WTC11 (cell line): ENCODE measurements at regions not wholly inside any gene's neighbourhood (a gene's known extent, or its start where the extent isn't known, plus 50 kb on each side); places are given as distances from the start of the nearest gene placed in this dataset.

Experiments used
- ATAC-seq: fragments of 200-7000 bp; cut with Tn5 transposase; 2 replicates; pipeline ENCODE4 v1.10.0; 2021; ENCODE audit warnings: mild to moderate bottlenecking, moderate library complexity
- CTCF ChIA-PET: fragments of 300-600 bp; sonication (Branson Sonifier 250); formaldehyde crosslinking; loops from one replicate; lab custom pipeline; 2021; ENCODE audit warnings: antibody characterized with exemption; lab: Charles Lee
- POLR2A ChIA-PET: fragments of 350-600 bp; sonication (Branson Sonifier 250); formaldehyde crosslinking; loops from one replicate; lab custom pipeline; 2021; ENCODE audit warnings: antibody characterized with exemption; lab: Charles Lee
- DNase-seq: peaks from one replicate; pipeline ENCODE4 v3.0.0; 2021; ENCODE audit warnings: low spot score
- H3K27ac Mint-ChIP-seq: 2 replicates; pipeline ENCODE4 v1.8.0; 2021; ENCODE audit warnings: mixed read lengths
- H3K27me3 Mint-ChIP-seq: 2 replicates; pipeline ENCODE4 v1.8.0; 2021; ENCODE audit warnings: low read depth, mild to moderate bottlenecking, moderate library complexity, mixed read lengths
- H3K36me3 Mint-ChIP-seq: 2 replicates; pipeline ENCODE4 v1.8.0; 2021; ENCODE audit warnings: mixed read lengths
- H3K4me1 Mint-ChIP-seq: 2 replicates; pipeline ENCODE4 v1.8.0; 2022; ENCODE audit warnings: mixed read lengths
- H3K4me3 Mint-ChIP-seq: 2 replicates; pipeline ENCODE4 v1.8.0; 2021; ENCODE audit warnings: mild to moderate bottlenecking, moderate library complexity, mixed read lengths
- H3K9me3 Mint-ChIP-seq: 2 replicates; pipeline ENCODE4 v1.8.0; 2021; ENCODE audit warnings: mixed read lengths
- ATF1 ChIP-seq: sonication (generic); formaldehyde crosslinking; IDR thresholded peaks from 2 replicates; pipeline ENCODE4 v1.8.1; 2023; ENCODE audit warnings: mild to moderate bottlenecking, moderate library complexity, missing genetic modification reagents
- ELF4 ChIP-seq: sonication (generic); formaldehyde crosslinking; IDR thresholded peaks from 2 replicates; pipeline ENCODE4 v1.8.1; 2022; ENCODE audit warnings: low read depth, mild to moderate bottlenecking, moderate library complexity, missing genetic modification reagents
- EMX1 ChIP-seq: fragments of 250-450 bp; sonication (Bioruptor Pico); IDR thresholded peaks from 2 replicates; pipeline ENCODE4 v1.8.0; 2021; ENCODE audit warnings: mild to moderate bottlenecking
- ESRRA ChIP-seq: sonication (generic); formaldehyde crosslinking; IDR thresholded peaks from 2 replicates; pipeline ENCODE4 v1.8.1; 2022; ENCODE audit warnings: mild to moderate bottlenecking, missing genetic modification reagents, borderline replicate concordance
- ETV6 ChIP-seq: sonication (generic); formaldehyde crosslinking; IDR thresholded peaks from 2 replicates; pipeline ENCODE4 v1.8.1; 2022; ENCODE audit warnings: mild to moderate bottlenecking, missing genetic modification reagents
- FOXJ3 ChIP-seq: sonication (generic); formaldehyde crosslinking; IDR thresholded peaks from 2 replicates; pipeline ENCODE4 v1.9.0; 2021; ENCODE audit warnings: missing genetic modification reagents, mild to moderate bottlenecking, borderline replicate concordance
- IRF2 ChIP-seq: sonication (generic); formaldehyde crosslinking; IDR thresholded peaks from 2 replicates; pipeline ENCODE4 v1.8.0; 2022; ENCODE audit warnings: low read depth, missing genetic modification reagents, borderline replicate concordance
- KAT7 ChIP-seq: sonication (generic); formaldehyde crosslinking; IDR thresholded peaks from 2 replicates; pipeline ENCODE4 v1.8.1; 2023; ENCODE audit warnings: missing genetic modification reagents, mild to moderate bottlenecking, borderline replicate concordance
- NFATC4 ChIP-seq: fragments of 250-450 bp; sonication (Bioruptor Pico); IDR thresholded peaks from 2 replicates; pipeline ENCODE4 v1.9.0; 2021; ENCODE audit warnings: mild to moderate bottlenecking
- OVOL2 ChIP-seq: fragments of 250-450 bp; sonication (Bioruptor Pico); IDR thresholded peaks from 2 replicates; pipeline ENCODE4 v1.9.0; 2021; ENCODE audit warnings: mild to moderate bottlenecking, borderline replicate concordance
- RORB ChIP-seq: fragments of 250-450 bp; sonication (Bioruptor Pico); IDR thresholded peaks from 2 replicates; pipeline ENCODE4 v1.9.0; 2021; ENCODE audit warnings: mild to moderate bottlenecking
- SOX15 ChIP-seq: fragments of 250-450 bp; sonication (Bioruptor Pico); IDR thresholded peaks from 2 replicates; pipeline ENCODE4 v1.9.0; 2021; ENCODE audit warnings: mild to moderate bottlenecking
- TEAD1 ChIP-seq: sonication (generic); formaldehyde crosslinking; IDR thresholded peaks from 2 replicates; pipeline ENCODE4 v1.8.0; 2022; ENCODE audit warnings: mild to moderate bottlenecking, missing genetic modification reagents
- ZBTB21 ChIP-seq: sonication (generic); formaldehyde crosslinking; IDR thresholded peaks from 2 replicates; pipeline ENCODE4 v1.8.1; 2023; ENCODE audit warnings: mild to moderate bottlenecking, missing genetic modification reagents, borderline replicate concordance
- ZNF138 ChIP-seq: sonication (generic); formaldehyde crosslinking; conservative IDR thresholded peaks from 2 replicates; pipeline ENCODE4 v1.8.1; 2022; ENCODE audit warnings: mild to moderate bottlenecking, moderate library complexity, missing genetic modification reagents
- ZNF263 ChIP-seq: sonication (generic); formaldehyde crosslinking; IDR thresholded peaks from 2 replicates; pipeline ENCODE4 v1.8.1; 2022; ENCODE audit warnings: low read depth, mild to moderate bottlenecking, moderate library complexity, missing genetic modification reagents
- TF ChIP-seq, protein P1 (sequence below): sonication (generic); formaldehyde crosslinking; IDR thresholded peaks from 2 replicates; pipeline ENCODE4 v1.8.0; 2023; ENCODE audit warnings: missing genetic modification reagents, mild to moderate bottlenecking, borderline replicate concordance
- TF ChIP-seq, protein P2 (sequence below): sonication (generic); formaldehyde crosslinking; IDR thresholded peaks from 2 replicates; pipeline ENCODE4 v1.8.1; 2023; ENCODE audit warnings: mild to moderate bottlenecking, missing genetic modification reagents
- TF ChIP-seq, protein P3 (sequence below): sonication (generic); formaldehyde crosslinking; IDR thresholded peaks from 2 replicates; pipeline ENCODE4 v1.8.1; 2022; ENCODE audit warnings: missing genetic modification reagents, borderline replicate concordance
- TF ChIP-seq, protein P4 (sequence below): sonication (generic); formaldehyde crosslinking; IDR thresholded peaks from 2 replicates; pipeline ENCODE4 v1.8.1; 2022; ENCODE audit warnings: mild to moderate bottlenecking, missing genetic modification reagents, moderate library complexity, borderline replicate concordance
- TF ChIP-seq, protein P5 (sequence below): sonication (generic); formaldehyde crosslinking; IDR thresholded peaks from 2 replicates; pipeline ENCODE4 v1.8.0; 2022; ENCODE audit warnings: missing genetic modification reagents

DNA sequence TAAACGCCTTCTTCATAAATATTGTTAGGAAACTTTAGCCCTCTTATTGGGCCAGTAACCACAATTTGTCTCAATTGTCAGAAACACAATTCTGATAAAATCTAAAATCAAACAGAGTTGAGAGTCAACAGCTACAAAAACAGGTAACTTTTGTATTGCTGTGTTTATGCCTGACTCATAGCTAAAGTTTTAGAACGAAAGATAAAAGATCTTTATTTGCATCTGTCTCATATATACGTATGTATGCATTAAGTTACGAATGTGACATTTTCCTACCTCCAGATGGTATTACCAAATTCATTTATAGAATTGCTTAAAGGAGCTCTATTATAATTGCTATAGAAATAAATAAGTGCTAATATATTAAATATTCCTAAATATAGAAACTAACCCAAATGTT, 887.9 kb upstream of the NDST4 start:
- CTCF ChIA-PET: no interaction called here
- peaks cover 16% of the 10 kb centered on the region for H3K9me3 Mint-ChIP-seq

DNA sequence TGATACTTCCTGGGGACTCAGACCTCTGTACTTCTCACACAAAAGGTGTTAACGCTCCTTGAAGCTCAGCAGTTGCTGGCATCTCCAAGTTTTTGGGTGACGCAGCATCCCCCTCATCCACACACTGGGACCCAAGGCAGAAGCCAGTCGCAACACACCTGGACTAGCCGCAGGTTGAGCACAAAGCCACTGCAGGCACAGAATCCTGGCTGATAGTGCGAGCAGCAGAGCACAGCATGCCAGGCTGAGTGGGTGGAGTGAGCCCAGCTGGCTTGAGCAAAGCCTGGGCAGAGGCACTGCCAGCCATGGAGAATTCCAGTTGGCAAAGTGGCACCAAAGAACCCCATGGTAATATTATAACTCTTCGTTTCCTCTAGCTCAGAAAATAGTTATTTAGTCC, 873.2 kb upstream of the NDST4 start:
- H3K27ac Mint-ChIP-seq: no peak overlapping the region
- peaks cover 39% of the 10 kb centered on the region for H3K9me3 Mint-ChIP-seq
- no peak overlapping the region for H3K4me3 Mint-ChIP-seq
- ATAC-seq: no peak
- no peaks in the 10 kb centered on the region for H3K4me1 Mint-ChIP-seq
- no peak for TF ChIP-seq TEAD1 (CRISPR knock-in tag)
- TF ChIP-seq, protein P1, sequence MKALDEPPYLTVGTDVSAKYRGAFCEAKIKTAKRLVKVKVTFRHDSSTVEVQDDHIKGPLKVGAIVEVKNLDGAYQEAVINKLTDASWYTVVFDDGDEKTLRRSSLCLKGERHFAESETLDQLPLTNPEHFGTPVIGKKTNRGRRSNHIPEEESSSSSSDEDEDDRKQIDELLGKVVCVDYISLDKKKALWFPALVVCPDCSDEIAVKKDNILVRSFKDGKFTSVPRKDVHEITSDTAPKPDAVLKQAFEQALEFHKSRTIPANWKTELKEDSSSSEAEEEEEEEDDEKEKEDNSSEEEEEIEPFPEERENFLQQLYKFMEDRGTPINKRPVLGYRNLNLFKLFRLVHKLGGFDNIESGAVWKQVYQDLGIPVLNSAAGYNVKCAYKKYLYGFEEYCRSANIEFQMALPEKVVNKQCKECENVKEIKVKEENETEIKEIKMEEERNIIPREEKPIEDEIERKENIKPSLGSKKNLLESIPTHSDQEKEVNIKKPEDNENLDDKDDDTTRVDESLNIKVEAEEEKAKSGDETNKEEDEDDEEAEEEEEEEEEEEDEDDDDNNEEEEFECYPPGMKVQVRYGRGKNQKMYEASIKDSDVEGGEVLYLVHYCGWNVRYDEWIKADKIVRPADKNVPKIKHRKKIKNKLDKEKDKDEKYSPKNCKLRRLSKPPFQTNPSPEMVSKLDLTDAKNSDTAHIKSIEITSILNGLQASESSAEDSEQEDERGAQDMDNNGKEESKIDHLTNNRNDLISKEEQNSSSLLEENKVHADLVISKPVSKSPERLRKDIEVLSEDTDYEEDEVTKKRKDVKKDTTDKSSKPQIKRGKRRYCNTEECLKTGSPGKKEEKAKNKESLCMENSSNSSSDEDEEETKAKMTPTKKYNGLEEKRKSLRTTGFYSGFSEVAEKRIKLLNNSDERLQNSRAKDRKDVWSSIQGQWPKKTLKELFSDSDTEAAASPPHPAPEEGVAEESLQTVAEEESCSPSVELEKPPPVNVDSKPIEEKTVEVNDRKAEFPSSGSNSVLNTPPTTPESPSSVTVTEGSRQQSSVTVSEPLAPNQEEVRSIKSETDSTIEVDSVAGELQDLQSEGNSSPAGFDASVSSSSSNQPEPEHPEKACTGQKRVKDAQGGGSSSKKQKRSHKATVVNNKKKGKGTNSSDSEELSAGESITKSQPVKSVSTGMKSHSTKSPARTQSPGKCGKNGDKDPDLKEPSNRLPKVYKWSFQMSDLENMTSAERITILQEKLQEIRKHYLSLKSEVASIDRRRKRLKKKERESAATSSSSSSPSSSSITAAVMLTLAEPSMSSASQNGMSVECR: no peak
- TF ChIP-seq ELF4 (CRISPR knock-in tag): no peak
- no peak for TF ChIP-seq ZBTB21 (CRISPR knock-in tag)
- no peak for TF ChIP-seq IRF2 (CRISPR knock-in tag)
- TF ChIP-seq, protein P2, sequence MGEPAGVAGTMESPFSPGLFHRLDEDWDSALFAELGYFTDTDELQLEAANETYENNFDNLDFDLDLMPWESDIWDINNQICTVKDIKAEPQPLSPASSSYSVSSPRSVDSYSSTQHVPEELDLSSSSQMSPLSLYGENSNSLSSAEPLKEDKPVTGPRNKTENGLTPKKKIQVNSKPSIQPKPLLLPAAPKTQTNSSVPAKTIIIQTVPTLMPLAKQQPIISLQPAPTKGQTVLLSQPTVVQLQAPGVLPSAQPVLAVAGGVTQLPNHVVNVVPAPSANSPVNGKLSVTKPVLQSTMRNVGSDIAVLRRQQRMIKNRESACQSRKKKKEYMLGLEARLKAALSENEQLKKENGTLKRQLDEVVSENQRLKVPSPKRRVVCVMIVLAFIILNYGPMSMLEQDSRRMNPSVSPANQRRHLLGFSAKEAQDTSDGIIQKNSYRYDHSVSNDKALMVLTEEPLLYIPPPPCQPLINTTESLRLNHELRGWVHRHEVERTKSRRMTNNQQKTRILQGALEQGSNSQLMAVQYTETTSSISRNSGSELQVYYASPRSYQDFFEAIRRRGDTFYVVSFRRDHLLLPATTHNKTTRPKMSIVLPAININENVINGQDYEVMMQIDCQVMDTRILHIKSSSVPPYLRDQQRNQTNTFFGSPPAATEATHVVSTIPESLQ: no peak
- TF ChIP-seq FOXJ3 (CRISPR knock-in tag): no peak
- TF ChIP-seq RORB (CRISPR knock-in tag): no peak
- TF ChIP-seq OVOL2: no peak
- no peak for TF ChIP-seq NFATC4 (CRISPR knock-in tag)
- TF ChIP-seq SOX15 (CRISPR knock-in tag): no peak
- no peak for TF ChIP-seq ESRRA (CRISPR knock-in tag)
- H3K27me3 Mint-ChIP-seq: no peaks in the 10 kb centered on the region
- CTCF ChIA-PET: interaction anchor here (0.6 kb wide), 1 partner anchor 13 kb away, joined by 3 read pairs; no protein-coding TSS in a partner anchor
- DNase-seq: no peak
- POLR2A ChIA-PET: no interaction called here
- H3K36me3 Mint-ChIP-seq: peaks cover 24% of the 10 kb centered on the region

More for the DNA sequence above, 887.9 kb upstream of the NDST4 start:
- TF ChIP-seq ZNF263 (no peak), EMX1 (no peak), ATF1 (CRISPR knock-in tag) (no peak), ELF4 (CRISPR knock-in tag) (no peak), KAT7 (CRISPR knock-in tag) (no peak), ETV6 (CRISPR knock-in tag) (no peak), ZNF138 (CRISPR knock-in tag) (no peak)
- TF ChIP-seq, protein P3, sequence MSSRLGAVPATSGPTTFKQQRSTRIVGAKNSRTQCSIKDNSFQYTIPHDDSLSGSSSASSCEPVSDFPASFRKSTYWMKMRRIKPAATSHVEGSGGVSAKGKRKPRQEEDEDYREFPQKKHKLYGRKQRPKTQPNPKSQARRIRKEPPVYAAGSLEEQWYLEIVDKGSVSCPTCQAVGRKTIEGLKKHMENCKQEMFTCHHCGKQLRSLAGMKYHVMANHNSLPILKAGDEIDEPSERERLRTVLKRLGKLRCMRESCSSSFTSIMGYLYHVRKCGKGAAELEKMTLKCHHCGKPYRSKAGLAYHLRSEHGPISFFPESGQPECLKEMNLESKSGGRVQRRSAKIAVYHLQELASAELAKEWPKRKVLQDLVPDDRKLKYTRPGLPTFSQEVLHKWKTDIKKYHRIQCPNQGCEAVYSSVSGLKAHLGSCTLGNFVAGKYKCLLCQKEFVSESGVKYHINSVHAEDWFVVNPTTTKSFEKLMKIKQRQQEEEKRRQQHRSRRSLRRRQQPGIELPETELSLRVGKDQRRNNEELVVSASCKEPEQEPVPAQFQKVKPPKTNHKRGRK: no peak
- TF ChIP-seq, protein P4, sequence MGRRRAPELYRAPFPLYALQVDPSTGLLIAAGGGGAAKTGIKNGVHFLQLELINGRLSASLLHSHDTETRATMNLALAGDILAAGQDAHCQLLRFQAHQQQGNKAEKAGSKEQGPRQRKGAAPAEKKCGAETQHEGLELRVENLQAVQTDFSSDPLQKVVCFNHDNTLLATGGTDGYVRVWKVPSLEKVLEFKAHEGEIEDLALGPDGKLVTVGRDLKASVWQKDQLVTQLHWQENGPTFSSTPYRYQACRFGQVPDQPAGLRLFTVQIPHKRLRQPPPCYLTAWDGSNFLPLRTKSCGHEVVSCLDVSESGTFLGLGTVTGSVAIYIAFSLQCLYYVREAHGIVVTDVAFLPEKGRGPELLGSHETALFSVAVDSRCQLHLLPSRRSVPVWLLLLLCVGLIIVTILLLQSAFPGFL: no peak
- TF ChIP-seq, protein P5, sequence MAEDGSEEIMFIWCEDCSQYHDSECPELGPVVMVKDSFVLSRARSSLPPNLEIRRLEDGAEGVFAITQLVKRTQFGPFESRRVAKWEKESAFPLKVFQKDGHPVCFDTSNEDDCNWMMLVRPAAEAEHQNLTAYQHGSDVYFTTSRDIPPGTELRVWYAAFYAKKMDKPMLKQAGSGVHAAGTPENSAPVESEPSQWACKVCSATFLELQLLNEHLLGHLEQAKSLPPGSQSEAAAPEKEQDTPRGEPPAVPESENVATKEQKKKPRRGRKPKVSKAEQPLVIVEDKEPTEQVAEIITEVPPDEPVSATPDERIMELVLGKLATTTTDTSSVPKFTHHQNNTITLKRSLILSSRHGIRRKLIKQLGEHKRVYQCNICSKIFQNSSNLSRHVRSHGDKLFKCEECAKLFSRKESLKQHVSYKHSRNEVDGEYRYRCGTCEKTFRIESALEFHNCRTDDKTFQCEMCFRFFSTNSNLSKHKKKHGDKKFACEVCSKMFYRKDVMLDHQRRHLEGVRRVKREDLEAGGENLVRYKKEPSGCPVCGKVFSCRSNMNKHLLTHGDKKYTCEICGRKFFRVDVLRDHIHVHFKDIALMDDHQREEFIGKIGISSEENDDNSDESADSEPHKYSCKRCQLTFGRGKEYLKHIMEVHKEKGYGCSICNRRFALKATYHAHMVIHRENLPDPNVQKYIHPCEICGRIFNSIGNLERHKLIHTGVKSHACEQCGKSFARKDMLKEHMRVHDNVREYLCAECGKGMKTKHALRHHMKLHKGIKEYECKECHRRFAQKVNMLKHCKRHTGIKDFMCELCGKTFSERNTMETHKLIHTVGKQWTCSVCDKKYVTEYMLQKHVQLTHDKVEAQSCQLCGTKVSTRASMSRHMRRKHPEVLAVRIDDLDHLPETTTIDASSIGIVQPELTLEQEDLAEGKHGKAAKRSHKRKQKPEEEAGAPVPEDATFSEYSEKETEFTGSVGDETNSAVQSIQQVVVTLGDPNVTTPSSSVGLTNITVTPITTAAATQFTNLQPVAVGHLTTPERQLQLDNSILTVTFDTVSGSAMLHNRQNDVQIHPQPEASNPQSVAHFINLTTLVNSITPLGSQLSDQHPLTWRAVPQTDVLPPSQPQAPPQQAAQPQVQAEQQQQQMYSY (CRISPR knock-in tag): no peak
- ATAC-seq (no peak), DNase-seq (no peak)
- 0 out of 2 replicates have a peak, but pooled peaks cover 3% of the 10 kb centered on the region for H3K36me3 Mint-ChIP-seq
- H3K4me1 Mint-ChIP-seq: no peaks in the 10 kb centered on the region
- H3K4me3 Mint-ChIP-seq: no peak overlapping the region
- H3K27me3 Mint-ChIP-seq: no peaks in the 10 kb centered on the region
- POLR2A ChIA-PET: no interaction called here
- no peak overlapping the region for H3K27ac Mint-ChIP-seq
